ENCODE measurements at regions not wholly inside any gene's neighbourhood (a gene's known extent, or its start where the extent isn't known, plus 50 kb on each side); places are given as distances from the start of the nearest gene placed in this dataset.

GRCh38 chr12:92396647-92397252 lies 251.1 kb upstream of the BTG1 start:
- H4K20me1 ChIP-seq (replicated peaks; ENCODE audit: insufficient read depth) = no peaks in the 10 kb centered on the region
- no peak overlapping the region for H3K4me3 ChIP-seq
- no peaks in the 10 kb centered on the region for H3K79me2 ChIP-seq (replicated peaks; ENCODE audit: insufficient read depth)
- Mint-ChIP-seq H3K27me3 (ENCODE audit: insufficient read depth, low read depth, poor library complexity) (peaks cover 2% of the 10 kb centered on the region), H3K9me3 (peaks cover 38% of the 10 kb centered on the region), H3K4me3 (no peak overlapping the region), H3K27ac (no peak overlapping the region), H3K4me1 (peaks cover 4% of the 10 kb centered on the region; the same call in 1 of the 3 replicates), H3K36me3 (ENCODE audit: low read depth) (peaks cover 30% of the 10 kb centered on the region)
- DNase-seq (ENCODE audit: low spot score) (no peak), ATAC-seq (no peak)
- no peaks in the 10 kb centered on the region for H3K4me1 ChIP-seq (ENCODE audit: insufficient read depth)
- TF ChIP-seq, protein P1, sequence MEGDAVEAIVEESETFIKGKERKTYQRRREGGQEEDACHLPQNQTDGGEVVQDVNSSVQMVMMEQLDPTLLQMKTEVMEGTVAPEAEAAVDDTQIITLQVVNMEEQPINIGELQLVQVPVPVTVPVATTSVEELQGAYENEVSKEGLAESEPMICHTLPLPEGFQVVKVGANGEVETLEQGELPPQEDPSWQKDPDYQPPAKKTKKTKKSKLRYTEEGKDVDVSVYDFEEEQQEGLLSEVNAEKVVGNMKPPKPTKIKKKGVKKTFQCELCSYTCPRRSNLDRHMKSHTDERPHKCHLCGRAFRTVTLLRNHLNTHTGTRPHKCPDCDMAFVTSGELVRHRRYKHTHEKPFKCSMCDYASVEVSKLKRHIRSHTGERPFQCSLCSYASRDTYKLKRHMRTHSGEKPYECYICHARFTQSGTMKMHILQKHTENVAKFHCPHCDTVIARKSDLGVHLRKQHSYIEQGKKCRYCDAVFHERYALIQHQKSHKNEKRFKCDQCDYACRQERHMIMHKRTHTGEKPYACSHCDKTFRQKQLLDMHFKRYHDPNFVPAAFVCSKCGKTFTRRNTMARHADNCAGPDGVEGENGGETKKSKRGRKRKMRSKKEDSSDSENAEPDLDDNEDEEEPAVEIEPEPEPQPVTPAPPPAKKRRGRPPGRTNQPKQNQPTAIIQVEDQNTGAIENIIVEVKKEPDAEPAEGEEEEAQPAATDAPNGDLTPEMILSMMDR (conservative IDR thresholded peaks at IDR 0.05; ENCODE audit: low read depth in 2 of 2) = no peak
- TF ChIP-seq, protein P2, sequence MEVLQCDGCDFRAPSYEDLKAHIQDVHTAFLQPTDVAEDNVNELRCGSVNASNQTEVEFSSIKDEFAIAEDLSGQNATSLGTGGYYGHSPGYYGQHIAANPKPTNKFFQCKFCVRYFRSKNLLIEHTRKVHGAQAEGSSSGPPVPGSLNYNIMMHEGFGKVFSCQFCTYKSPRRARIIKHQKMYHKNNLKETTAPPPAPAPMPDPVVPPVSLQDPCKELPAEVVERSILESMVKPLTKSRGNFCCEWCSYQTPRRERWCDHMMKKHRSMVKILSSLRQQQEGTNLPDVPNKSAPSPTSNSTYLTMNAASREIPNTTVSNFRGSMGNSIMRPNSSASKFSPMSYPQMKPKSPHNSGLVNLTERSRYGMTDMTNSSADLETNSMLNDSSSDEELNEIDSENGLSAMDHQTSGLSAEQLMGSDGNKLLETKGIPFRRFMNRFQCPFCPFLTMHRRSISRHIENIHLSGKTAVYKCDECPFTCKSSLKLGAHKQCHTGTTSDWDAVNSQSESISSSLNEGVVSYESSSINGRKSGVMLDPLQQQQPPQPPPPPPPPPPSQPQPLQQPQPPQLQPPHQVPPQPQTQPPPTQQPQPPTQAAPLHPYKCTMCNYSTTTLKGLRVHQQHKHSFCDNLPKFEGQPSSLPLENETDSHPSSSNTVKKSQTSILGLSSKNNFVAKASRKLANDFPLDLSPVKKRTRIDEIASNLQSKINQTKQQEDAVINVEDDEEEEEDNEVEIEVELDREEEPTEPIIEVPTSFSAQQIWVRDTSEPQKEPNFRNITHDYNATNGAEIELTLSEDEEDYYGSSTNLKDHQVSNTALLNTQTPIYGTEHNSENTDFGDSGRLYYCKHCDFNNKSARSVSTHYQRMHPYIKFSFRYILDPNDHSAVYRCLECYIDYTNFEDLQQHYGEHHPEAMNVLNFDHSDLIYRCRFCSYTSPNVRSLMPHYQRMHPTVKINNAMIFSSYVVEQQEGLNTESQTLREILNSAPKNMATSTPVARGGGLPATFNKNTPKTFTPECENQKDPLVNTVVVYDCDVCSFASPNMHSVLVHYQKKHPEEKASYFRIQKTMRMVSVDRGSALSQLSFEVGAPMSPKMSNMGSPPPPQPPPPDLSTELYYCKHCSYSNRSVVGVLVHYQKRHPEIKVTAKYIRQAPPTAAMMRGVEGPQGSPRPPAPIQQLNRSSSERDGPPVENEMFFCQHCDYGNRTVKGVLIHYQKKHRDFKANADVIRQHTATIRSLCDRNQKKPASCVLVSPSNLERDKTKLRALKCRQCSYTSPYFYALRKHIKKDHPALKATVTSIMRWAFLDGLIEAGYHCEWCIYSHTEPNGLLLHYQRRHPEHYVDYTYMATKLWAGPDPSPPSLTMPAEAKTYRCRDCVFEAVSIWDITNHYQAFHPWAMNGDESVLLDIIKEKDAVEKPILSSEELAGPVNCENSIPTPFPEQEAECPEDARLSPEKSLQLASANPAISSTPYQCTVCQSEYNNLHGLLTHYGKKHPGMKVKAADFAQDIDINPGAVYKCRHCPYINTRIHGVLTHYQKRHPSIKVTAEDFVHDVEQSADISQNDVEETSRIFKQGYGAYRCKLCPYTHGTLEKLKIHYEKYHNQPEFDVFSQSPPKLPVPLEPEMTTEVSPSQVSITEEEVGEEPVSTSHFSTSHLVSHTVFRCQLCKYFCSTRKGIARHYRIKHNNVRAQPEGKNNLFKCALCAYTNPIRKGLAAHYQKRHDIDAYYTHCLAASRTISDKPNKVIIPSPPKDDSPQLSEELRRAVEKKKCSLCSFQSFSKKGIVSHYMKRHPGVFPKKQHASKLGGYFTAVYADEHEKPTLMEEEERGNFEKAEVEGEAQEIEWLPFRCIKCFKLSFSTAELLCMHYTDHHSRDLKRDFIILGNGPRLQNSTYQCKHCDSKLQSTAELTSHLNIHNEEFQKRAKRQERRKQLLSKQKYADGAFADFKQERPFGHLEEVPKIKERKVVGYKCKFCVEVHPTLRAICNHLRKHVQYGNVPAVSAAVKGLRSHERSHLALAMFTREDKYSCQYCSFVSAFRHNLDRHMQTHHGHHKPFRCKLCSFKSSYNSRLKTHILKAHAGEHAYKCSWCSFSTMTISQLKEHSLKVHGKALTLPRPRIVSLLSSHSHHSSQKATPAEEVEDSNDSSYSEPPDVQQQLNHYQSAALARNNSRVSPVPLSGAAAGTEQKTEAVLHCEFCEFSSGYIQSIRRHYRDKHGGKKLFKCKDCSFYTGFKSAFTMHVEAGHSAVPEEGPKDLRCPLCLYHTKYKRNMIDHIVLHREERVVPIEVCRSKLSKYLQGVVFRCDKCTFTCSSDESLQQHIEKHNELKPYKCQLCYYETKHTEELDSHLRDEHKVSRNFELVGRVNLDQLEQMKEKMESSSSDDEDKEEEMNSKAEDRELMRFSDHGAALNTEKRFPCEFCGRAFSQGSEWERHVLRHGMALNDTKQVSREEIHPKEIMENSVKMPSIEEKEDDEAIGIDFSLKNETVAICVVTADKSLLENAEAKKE (CRISPR knock-in tag; IDR thresholded peaks at IDR 0.05) = no peak
- TF ChIP-seq EZH2 (IDR thresholded peaks at IDR 0.05; ENCODE audit: low read depth, unreplicated experiment) (no peak), REST (IDR thresholded peaks at IDR 0.05; ENCODE audit: unreplicated experiment) (no peak), POLR2AphosphoS5 (IDR thresholded peaks at IDR 0.05; ENCODE audit: low read depth) (no peak), ZNF114 (CRISPR knock-in tag; IDR thresholded peaks at IDR 0.05) (no peak), CREB1 (CRISPR knock-in tag; IDR thresholded peaks at IDR 0.05; ENCODE audit: low read depth) (no peak)
- TF ChIP-seq, protein P3, sequence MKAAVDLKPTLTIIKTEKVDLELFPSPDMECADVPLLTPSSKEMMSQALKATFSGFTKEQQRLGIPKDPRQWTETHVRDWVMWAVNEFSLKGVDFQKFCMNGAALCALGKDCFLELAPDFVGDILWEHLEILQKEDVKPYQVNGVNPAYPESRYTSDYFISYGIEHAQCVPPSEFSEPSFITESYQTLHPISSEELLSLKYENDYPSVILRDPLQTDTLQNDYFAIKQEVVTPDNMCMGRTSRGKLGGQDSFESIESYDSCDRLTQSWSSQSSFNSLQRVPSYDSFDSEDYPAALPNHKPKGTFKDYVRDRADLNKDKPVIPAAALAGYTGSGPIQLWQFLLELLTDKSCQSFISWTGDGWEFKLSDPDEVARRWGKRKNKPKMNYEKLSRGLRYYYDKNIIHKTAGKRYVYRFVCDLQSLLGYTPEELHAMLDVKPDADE (IDR thresholded peaks at IDR 0.05) = no peak
- H3K27me3 ChIP-seq (ENCODE audit: insufficient read depth) = no peaks in the 10 kb centered on the region
- H3K4me2 ChIP-seq = no peak overlapping the region
- H3K27ac ChIP-seq (ENCODE audit: low read depth) = no peak overlapping the region
- no peaks in the 10 kb centered on the region for H3F3A ChIP-seq (replicated peaks; ENCODE audit: low read depth)
- no peaks in the 10 kb centered on the region; the same call in 1 of the 2 replicates for H3K36me3 ChIP-seq (ENCODE audit: insufficient read depth)
- 0 out of 2 replicates have a peak, but pooled peaks cover 3% of the 10 kb centered on the region for H3K9me2 ChIP-seq (ENCODE audit: insufficient read depth)
- no peak overlapping the region for H2AFZ ChIP-seq

All from GM23338 (cell line).